ENCODE measurements at regions not wholly inside any gene's neighbourhood (a gene's known extent, or its start where the extent isn't known, plus 50 kb on each side); places are given as distances from the start of the nearest gene placed in this dataset.

- no peak for DNase-seq
These were observed 430.0 kb downstream of the TYW1 start for GRCh38 chr7:67426654-67427053.

GRCh38 chr7:67429735-67430134 is 433.1 kb downstream of the TYW1 start:
- no peak for DNase-seq

GRCh38 chr7:67432536-67433234 is 436.1 kb downstream of the TYW1 start:
- no peak for DNase-seq

- DNase-seq: no peak
These were observed 439.4 kb downstream of the TYW1 start for GRCh38 chr7:67435894-67436535.

- DNase-seq: no peak
These were observed 441.7 kb downstream of the TYW1 start for GRCh38 chr7:67438198-67438882.

GRCh38 chr7:67438913-67439505 is 442.4 kb downstream of the TYW1 start:
- DNase-seq: no peak

GRCh38 chr7:67440321-67440720 is 443.7 kb downstream of the TYW1 start:
- no peak for DNase-seq

GRCh38 chr7:67445728-67446127 is 449.1 kb downstream of the TYW1 start:
- DNase-seq: no peak

GRCh38 chr7:67447297-67447696 is 450.7 kb downstream of the TYW1 start:
- no peak for DNase-seq

GRCh38 chr7:67448271-67448670 is 451.6 kb downstream of the TYW1 start:
- DNase-seq: no peak

GRCh38 chr7:67450171-67450570 is 453.5 kb downstream of the TYW1 start:
- DNase-seq: no peak

GRCh38 chr7:67451306-67451705 is 454.7 kb downstream of the TYW1 start:
- no peak for DNase-seq

- no peak for DNase-seq
These were observed 455.9 kb downstream of the TYW1 start for GRCh38 chr7:67452516-67453026.

GRCh38 chr7:67453580-67454380 is 457.1 kb downstream of the TYW1 start:
- peak in 1 of 2 donors; percentile 0 for DNase-seq

- DNase-seq: no peak
These were observed 458.9 kb downstream of the TYW1 start for GRCh38 chr7:67455508-67455907.

- no peak for DNase-seq
These were observed 466.2 kb downstream of the TYW1 start for GRCh38 chr7:67462781-67463191.

GRCh38 chr7:67463316-67463715 is 466.7 kb downstream of the TYW1 start:
- DNase-seq: no peak

GRCh38 chr7:67463983-67464382 is 467.4 kb downstream of the TYW1 start:
- DNase-seq: no peak

- no peak for DNase-seq
These were observed 469.5 kb downstream of the TYW1 start for GRCh38 chr7:67466109-67466508.

- DNase-seq: no peak
These were observed 473.7 kb downstream of the TYW1 start for GRCh38 chr7:67470256-67470751.

GRCh38 chr7:67475293-67475692 is 478.7 kb downstream of the TYW1 start:
- DNase-seq: no peak

GRCh38 chr7:67478066-67478465 is 481.4 kb downstream of the TYW1 start:
- DNase-seq: no peak

All from inflammatory macrophage treated with lipopolysaccharide for 1 hour (primary cell).